ENCODE measurements at regions not wholly inside any gene's neighbourhood (a gene's known extent, or its start where the extent isn't known, plus 50 kb on each side); places are given as distances from the start of the nearest gene placed in this dataset.
"Not testable (repeated sequence)": the region's sequence is repeated elsewhere in the genome, so short reads cannot be mapped to it uniquely, and the experiment has no call there.

- no peak for DNase-seq
Measured at GRCh38 chr12:131425112-131426075, 285.5 kb upstream of the SFSWAP start.

- no peak for DNase-seq
Measured at GRCh38 chr12:131428091-131428685, 282.7 kb upstream of the SFSWAP start.

GRCh38 chr12:131429221-131429620 lies 281.7 kb upstream of the SFSWAP start:
- DNase-seq, result not testable (repeated sequence)

- DNase-seq, result not testable (repeated sequence)
Measured at GRCh38 chr12:131429697-131430096, 281.2 kb upstream of the SFSWAP start.

- DNase-seq, result no peak
Measured at GRCh38 chr12:131430158-131430742, 280.6 kb upstream of the SFSWAP start.

- not testable (repeated sequence) for DNase-seq
Measured at GRCh38 chr12:131431126-131431655, 279.7 kb upstream of the SFSWAP start.

- no peak for DNase-seq
Measured at GRCh38 chr12:131432532-131433260, 278.2 kb upstream of the SFSWAP start.

GRCh38 chr12:131434208-131435125 lies 276.4 kb upstream of the SFSWAP start:
- DNase-seq, result no peak

- peak; percentile 93 for DNase-seq
Measured at GRCh38 chr12:131436922-131437705, 273.8 kb upstream of the SFSWAP start.

GRCh38 chr12:131437706-131438492 lies 273.0 kb upstream of the SFSWAP start:
- no peak for DNase-seq

- DNase-seq, result not testable (repeated sequence)
Measured at GRCh38 chr12:131438493-131438835, 272.4 kb upstream of the SFSWAP start.

GRCh38 chr12:131438881-131439280 lies 272.0 kb upstream of the SFSWAP start:
- DNase-seq, result no peak

GRCh38 chr12:131439752-131440151 lies 271.1 kb upstream of the SFSWAP start:
- DNase-seq, result not testable (repeated sequence)

- DNase-seq, result not testable (repeated sequence)
Measured at GRCh38 chr12:131440209-131441059, 270.5 kb upstream of the SFSWAP start.

GRCh38 chr12:131441060-131441396 lies 269.9 kb upstream of the SFSWAP start:
- no peak for DNase-seq

- DNase-seq, result no peak
Measured at GRCh38 chr12:131441638-131442336, 269.1 kb upstream of the SFSWAP start.

- no peak for DNase-seq
Measured at GRCh38 chr12:131442337-131442918, 268.5 kb upstream of the SFSWAP start.
